ENCODE measurements at regions not wholly inside any gene's neighbourhood (a gene's known extent, or its start where the extent isn't known, plus 50 kb on each side); places are given as distances from the start of the nearest gene placed in this dataset.

- DNase-seq = no peak
Observed at GRCh38 chr2:181357979-181358378, 99.2 kb upstream of the ITGA4 start.

- no peak for DNase-seq
Observed at GRCh38 chr2:181362561-181362960, 94.6 kb upstream of the ITGA4 start.

DNA sequence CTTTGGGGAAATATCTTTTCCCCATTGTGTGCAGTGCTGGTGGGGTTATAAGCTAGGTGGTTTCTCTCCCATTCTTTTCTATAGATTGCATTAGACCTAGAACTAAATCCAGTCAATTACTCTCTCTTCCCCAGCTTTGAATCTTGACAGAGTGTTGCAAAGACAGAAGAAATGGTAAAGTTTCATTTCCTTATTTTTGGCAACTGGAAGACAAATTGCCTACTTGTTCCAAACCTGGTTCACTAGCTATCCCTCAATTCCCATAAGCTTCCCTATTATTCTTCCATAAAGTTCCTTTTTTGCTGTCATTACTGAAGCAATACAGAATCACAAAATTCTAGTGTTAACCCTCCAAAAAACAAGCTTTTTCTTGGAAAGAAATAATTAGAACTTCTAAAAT lies 94.0 kb upstream of the ITGA4 start:
- no peak for DNase-seq

- no peak for DNase-seq
Observed at GRCh38 chr2:181364492-181365170, 92.6 kb upstream of the ITGA4 start.

DNA sequence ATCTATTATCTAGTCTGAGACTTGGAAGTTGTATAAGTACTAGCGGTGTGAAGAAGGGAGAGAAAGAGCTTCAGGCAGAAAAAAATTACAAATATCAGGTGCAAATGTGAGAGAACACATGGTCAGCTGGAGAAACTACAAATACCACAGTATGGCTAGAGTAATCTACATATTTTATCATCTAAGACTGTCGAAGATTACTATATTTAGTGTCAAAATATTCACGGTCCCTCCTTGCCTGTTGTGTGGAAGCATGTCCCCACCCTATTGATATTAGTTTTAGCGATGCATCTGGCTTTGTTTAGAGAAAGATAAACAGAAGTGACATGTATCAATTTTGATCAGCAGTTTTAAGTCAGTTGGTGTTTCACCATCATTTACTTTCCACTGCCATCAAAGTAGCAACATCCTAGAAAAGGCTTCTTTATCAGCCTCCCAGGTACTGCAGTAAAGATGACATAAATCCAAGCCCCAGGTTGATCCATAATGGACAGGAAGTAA lies 90.5 kb upstream of the ITGA4 start:
- DNase-seq = no peak

DNA sequence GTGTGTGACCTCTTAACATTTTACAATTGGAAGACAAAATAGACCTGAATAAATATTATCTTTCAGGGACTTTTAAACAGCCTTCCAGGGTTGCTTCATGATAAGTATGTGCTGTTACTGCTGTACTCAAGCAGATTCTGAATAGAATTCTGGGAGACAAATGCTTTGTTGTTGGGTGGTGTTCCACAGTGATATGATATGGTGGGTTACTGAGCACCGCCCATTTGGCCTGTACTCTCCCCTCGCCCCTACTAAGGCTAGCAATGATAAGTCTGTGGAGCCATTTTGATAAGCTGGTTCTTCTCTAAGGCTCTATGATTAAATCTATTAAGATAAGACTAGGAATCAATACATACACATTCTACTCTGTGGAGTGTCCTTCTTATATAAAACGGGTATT lies 89.8 kb upstream of the ITGA4 start:
- no peak for DNase-seq

DNA sequence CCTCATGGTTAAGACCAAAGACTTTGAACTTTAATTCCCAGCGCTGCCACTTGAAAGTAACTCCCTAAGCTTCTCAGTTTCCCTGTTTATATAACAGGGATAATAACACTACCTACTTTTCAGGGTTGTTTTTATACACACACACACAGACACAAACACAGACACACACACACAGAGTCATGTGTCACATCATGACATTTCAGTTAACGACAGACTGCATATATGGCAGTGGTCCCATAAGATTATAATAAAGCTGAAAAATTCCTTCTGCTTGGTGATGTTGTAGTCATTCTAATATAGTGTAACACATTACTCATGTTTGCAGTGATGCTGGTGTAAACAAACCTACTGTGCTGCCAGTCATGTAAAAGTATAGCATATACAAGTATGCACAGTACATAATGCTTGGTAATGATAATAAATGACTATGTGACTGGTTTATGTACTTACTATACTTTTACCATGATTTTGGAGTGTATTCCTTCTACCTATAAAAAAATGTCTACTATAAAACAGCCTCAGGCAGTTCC lies 89.2 kb upstream of the ITGA4 start:
- no peak for DNase-seq

DNA sequence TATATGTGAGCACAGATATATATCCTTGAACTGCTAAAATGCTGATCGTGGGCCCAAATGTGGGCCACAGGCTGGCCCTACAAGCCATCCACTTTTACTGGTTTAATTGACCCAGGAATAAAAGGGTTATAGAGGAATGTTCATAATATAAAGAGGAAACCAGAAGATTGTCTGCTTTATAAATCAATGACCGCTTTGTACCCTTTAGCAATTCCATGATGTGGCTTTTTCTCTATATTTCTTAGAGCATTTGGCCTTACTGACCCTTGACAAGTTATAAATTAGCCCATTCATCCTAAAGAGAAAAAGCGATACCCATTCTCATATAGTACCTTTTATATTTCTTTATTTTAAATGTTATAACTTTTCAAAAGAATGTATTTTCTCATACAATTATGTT lies 87.1 kb upstream of the ITGA4 start:
- no peak for DNase-seq

DNA sequence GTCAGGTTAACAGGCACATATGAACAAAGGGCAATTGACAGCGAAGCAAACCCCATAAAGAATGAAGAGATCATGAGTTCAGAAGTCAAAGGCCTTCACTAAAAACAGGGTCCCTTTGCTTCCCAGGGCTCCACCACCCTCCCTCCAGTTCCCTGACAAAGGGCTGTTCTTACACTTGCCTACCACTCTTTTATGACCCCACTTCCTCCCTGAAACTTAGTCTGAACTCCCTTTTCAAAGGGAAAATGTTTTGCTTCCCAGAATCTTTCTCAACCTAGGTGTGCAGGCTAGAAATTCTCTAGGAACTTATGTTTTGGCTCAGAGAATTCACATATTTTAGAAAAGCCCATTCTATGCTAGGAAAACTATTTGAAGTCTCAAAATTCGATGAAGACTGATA lies 86.0 kb upstream of the ITGA4 start:
- DNase-seq = no peak

DNA sequence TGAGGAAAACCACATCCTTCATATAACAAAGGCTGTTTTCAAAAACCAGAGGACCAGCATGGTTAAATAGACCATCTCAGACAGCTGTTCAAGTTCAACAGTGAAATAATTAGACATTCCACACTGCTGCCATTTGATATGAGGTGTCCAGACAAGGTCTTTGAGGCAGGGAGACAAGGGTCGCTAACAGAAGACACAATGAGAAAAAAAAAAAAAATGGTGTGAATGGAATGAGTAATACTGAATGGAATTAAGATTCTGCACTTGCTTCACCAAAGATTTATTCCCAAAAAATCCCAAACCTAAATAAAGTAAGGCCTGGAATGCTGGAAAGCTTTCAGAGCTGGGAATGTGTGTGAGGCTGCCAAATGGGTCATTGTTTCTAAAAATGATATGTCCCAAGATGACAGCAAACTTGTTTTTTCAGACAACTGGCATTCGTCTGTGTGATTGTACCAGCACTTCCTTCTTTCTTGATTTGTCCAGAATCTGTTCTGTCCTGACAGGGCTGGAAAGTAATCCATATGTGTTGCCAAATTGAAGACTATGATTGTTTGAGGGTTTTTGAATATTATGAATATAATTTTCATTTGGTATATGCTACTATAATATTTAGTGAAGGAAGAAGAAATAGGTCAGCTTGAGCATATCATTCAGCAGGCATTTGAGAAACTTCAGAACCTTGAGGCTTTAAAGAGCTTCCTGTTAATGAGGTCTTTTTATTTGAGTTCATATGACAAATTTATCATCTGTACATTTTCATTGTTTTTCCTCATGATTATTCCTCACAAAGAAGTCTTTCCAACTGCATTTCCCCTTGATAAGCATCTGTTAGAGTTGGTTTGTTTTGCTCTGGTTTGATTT lies 85.2 kb upstream of the ITGA4 start:
- no peak for DNase-seq

DNA sequence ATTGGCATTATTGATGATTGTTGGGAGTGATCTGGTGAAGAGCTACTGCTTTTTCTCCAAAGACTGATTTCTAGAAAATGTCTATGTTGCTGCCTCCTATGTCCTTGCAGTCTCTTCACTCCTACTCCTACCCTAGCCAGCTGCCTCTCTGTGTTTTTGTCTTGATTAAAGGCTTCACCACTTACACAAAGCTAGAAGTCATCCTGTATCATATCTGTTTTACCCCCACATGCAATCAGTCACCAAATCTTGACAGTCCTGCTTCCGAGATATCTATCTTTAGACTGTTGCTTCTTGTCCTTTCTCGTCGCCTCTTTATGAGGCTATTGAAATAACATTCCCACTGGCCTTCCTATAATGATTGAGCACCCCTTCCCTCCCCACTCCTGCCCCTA lies 84.5 kb upstream of the ITGA4 start:
- DNase-seq = no peak

DNA sequence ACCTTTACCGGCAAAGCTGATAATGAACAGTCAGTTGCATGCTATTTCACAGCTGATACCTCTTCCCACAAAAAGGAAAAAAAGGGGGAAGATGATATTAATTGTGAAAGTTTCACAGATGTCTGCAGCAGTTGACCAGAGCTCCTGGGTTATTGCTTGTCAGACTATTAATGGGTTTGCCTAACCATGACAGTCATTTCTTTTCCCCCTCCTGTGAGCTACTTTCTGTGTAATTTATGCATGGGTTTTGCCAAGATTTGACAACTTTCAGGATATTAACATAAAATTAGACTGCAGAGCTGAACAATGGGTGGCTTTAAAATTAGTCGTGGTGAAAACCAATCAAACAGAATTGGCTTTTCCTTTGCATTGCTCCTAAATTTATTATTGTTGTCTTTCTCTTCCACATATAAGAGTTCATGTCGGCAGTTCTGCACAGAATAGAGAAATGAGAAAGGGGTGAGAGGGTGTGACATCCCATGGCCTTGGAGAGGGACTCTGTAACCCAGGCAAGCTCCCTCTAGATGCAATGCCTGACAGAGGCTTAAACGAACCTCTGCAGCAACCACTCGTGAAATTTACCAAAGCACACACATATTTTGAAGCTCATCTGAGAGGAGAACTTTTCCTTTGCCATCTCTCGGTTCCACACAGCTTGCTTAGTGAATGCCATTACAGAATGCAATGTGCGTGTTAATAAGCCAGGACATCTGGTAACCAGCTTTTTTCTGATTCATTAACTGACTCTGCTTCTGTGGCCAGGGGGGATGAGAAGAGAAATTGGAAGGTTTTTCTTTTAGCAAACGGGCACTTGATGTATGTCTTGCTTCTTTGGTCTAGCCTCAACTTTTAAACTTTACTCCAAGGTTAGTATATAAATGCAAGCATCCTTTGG lies 82.2 kb upstream of the ITGA4 start:
- DNase-seq = no peak

GRCh38 chr2:181376442-181376841 lies 80.7 kb upstream of the ITGA4 start:
- DNase-seq = no peak

GRCh38 chr2:181376999-181377398 lies 80.2 kb upstream of the ITGA4 start:
- DNase-seq = no peak

GRCh38 chr2:181378491-181378890 lies 78.7 kb upstream of the ITGA4 start:
- no peak for DNase-seq

GRCh38 chr2:181380581-181380980 lies 76.6 kb upstream of the ITGA4 start:
- no peak for DNase-seq

- DNase-seq = no peak
Observed at GRCh38 chr2:181384923-181385322, 72.3 kb upstream of the ITGA4 start.

DNA sequence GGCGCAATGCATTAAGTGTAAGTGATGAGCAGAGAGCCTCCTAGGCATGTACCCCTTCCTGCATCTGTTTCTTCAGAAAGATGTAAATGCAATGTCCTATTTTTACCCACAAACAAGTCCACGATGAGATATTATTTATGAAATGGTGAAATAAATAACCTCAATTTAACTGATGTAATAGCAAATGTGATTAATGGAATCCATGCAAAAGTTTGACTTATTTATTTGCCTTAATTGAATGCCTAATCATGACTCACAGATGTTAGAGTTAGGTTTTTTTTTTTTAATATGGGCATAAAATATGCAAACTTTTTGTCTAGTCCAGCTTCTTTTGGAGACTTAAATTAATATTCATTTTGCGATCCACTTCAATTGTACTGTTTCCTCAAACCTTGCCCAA lies 67.7 kb upstream of the ITGA4 start:
- DNase-seq = no peak

- DNase-seq = no peak
Observed at GRCh38 chr2:181393472-181393871, 63.7 kb upstream of the ITGA4 start.

GRCh38 chr2:181394741-181395437 lies 62.3 kb upstream of the ITGA4 start:
- no peak for DNase-seq

- no peak for DNase-seq
Observed at GRCh38 chr2:181395851-181396250, 61.3 kb upstream of the ITGA4 start.
